ENCODE measurements at regions not wholly inside any gene's neighbourhood (a gene's known extent, or its start where the extent isn't known, plus 50 kb on each side); places are given as distances from the start of the nearest gene placed in this dataset.

- no peak for TF ChIP-seq EZH2phosphoT487 (conservative IDR thresholded peaks at IDR 0.05; ENCODE audit: low read length)
- no peak for TF ChIP-seq CTCF (IDR thresholded peaks at IDR 0.05; ENCODE audit: insufficient read depth, low read length, poor library complexity, severe bottlenecking)
- H3K4me2 ChIP-seq (ENCODE audit: low read depth, low read length, poor library complexity, severe bottlenecking), result peak overlapping the region; percentile 79
- peak overlapping the region; percentile 99 for H3K27ac ChIP-seq (ENCODE audit: low read depth, low read length)
- H3K27me3 ChIP-seq (ENCODE audit: low read length), result no peaks in the 10 kb centered on the region
- no peaks in the 10 kb centered on the region for H4K20me1 ChIP-seq (ENCODE audit: low read depth, low read length)
- H3K9me3 ChIP-seq (ENCODE audit: insufficient read depth, low read length), result no peaks in the 10 kb centered on the region
- H3K79me2 ChIP-seq (ENCODE audit: insufficient read depth, low read length), result no peaks in the 10 kb centered on the region
- peaks cover 31% of the 10 kb centered on the region for H3F3A ChIP-seq (ENCODE audit: insufficient read depth)
- H3K9me2 ChIP-seq (replicated peaks; ENCODE audit: insufficient read depth, low read length), result no peaks in the 10 kb centered on the region
- H3K4me3 ChIP-seq (ENCODE audit: insufficient read depth, low read length, poor library complexity, severe bottlenecking), result no peak overlapping the region
- no peaks in the 10 kb centered on the region for H3K36me3 ChIP-seq (ENCODE audit: low read length)
- H3K9ac ChIP-seq (ENCODE audit: low read length), result peak overlapping the region; percentile 56
- peak overlapping the region; percentile 9 for H2AFZ ChIP-seq (ENCODE audit: low read depth, low read length, severe bottlenecking)
These were observed 1335.3 kb downstream of the TBC1D22A start for GRCh38 chr22:48097723-48098122.

- peak overlapping the region; percentile 99 for H3K27ac ChIP-seq (ENCODE audit: low read depth, low read length)
- no peaks in the 10 kb centered on the region for H3K79me2 ChIP-seq (ENCODE audit: insufficient read depth, low read length)
- H3F3A ChIP-seq (ENCODE audit: insufficient read depth), result peaks cover 31% of the 10 kb centered on the region
- peak overlapping the region; percentile 79 for H3K4me2 ChIP-seq (ENCODE audit: low read depth, low read length, poor library complexity, severe bottlenecking)
- no peaks in the 10 kb centered on the region for H3K9me3 ChIP-seq (ENCODE audit: insufficient read depth, low read length)
- peak overlapping the region; percentile 56 for H3K9ac ChIP-seq (ENCODE audit: low read length)
- H3K36me3 ChIP-seq (ENCODE audit: low read length), result no peaks in the 10 kb centered on the region
- H2AFZ ChIP-seq (ENCODE audit: low read depth, low read length, severe bottlenecking), result peak overlapping the region; percentile 9
- TF ChIP-seq EZH2phosphoT487 (conservative IDR thresholded peaks at IDR 0.05; ENCODE audit: low read length), result no peak
- no peak for TF ChIP-seq CTCF (IDR thresholded peaks at IDR 0.05; ENCODE audit: insufficient read depth, low read length, poor library complexity, severe bottlenecking)
- no peaks in the 10 kb centered on the region for H3K9me2 ChIP-seq (replicated peaks; ENCODE audit: insufficient read depth, low read length)
- H3K27me3 ChIP-seq (ENCODE audit: low read length), result no peaks in the 10 kb centered on the region
- H4K20me1 ChIP-seq (ENCODE audit: low read depth, low read length), result no peaks in the 10 kb centered on the region
- peak overlapping the region; percentile 6 for H3K4me3 ChIP-seq (ENCODE audit: insufficient read depth, low read length, poor library complexity, severe bottlenecking)
These were observed 1334.6 kb downstream of the TBC1D22A start for GRCh38 chr22:48096851-48097665.

- Histone ChIP-seq H3K4me3 (ENCODE audit: insufficient read depth, low read length, poor library complexity, severe bottlenecking) (no peak overlapping the region), H3K36me3 (ENCODE audit: low read length) (no peaks in the 10 kb centered on the region), H3K4me2 (ENCODE audit: low read depth, low read length, poor library complexity, severe bottlenecking) (no peak overlapping the region), H3K9me3 (ENCODE audit: insufficient read depth, low read length) (no peaks in the 10 kb centered on the region), H3K27ac (ENCODE audit: low read depth, low read length) (peak overlapping the region; percentile 99), H2AFZ (ENCODE audit: low read depth, low read length, severe bottlenecking) (no peak overlapping the region), H3K9me2 (replicated peaks; ENCODE audit: insufficient read depth, low read length) (no peaks in the 10 kb centered on the region), H4K20me1 (ENCODE audit: low read depth, low read length) (no peaks in the 10 kb centered on the region), H3F3A (ENCODE audit: insufficient read depth) (peaks cover 31% of the 10 kb centered on the region), H3K27me3 (ENCODE audit: low read length) (no peaks in the 10 kb centered on the region), H3K9ac (ENCODE audit: low read length) (no peak overlapping the region), H3K79me2 (ENCODE audit: insufficient read depth, low read length) (no peaks in the 10 kb centered on the region)
- TF ChIP-seq CTCF (IDR thresholded peaks at IDR 0.05; ENCODE audit: insufficient read depth, low read length, poor library complexity, severe bottlenecking), result no peak
- TF ChIP-seq EZH2phosphoT487 (conservative IDR thresholded peaks at IDR 0.05; ENCODE audit: low read length), result no peak
These were observed 1334.0 kb downstream of the TBC1D22A start for GRCh38 chr22:48096411-48096810.
